ENCODE measurements at regions not wholly inside any gene's neighbourhood (a gene's known extent, or its start where the extent isn't known, plus 50 kb on each side); places are given as distances from the start of the nearest gene placed in this dataset.
A peak's percentile ranks its signal among the peaks of the same experiment; 100 is the strongest.
"Not testable (repeated sequence)": the region's sequence is repeated elsewhere in the genome, so short reads cannot be mapped to it uniquely, and the experiment has no call there.

DNA sequence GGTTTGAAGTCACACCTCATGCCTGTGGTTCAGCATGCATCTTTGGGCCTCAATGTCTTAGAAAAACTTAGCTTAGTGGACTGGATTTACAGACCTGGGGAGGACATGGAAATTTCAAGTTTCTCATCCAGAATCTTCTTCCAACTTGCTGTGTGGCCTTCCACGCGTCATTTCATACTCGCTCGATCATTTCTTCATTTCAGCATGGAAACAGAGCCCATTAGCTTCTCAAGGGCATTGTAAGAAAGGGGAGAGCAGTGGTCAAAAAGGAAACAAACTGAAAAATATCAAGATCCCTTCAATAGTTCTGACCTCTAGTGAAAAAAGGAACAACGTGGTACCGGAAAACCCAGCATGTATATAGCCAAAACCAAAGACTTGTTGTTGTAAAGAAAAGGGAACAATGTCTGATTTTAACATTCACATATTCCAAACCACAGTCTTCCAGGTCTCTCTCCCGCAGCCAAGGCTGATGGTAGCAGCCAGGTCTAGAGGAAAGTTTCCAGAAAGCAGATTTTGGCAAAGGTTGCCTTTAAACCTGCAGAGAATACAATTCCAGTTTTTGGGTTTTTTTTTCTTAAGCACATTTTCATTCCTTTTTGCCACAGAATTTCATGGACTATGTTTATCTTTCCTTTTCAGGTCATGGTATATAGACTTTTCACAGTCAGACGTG lies 97.0 kb upstream of the CDC42BPA start:
- no peak for DNase-seq

DNA sequence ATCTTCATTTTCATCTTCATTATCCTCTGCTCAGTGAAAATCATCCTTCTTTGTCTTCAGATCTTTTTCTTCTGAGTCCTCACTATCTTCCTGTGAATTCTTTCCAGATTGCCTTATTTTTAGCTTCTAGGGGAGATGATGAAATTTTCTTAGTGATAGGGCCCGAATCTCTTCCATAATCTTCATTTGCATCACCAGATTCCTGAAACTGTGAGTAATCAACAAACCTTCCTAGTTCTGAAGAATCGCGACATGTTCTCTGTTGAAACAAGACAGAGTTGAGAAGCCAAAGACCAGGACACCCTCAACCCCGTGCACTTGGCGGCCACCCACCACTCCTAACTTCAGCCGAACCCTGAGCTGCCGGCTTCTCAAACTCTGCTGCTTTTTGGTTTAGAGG lies 92.8 kb upstream of the CDC42BPA start:
- no peak for DNase-seq

DNA sequence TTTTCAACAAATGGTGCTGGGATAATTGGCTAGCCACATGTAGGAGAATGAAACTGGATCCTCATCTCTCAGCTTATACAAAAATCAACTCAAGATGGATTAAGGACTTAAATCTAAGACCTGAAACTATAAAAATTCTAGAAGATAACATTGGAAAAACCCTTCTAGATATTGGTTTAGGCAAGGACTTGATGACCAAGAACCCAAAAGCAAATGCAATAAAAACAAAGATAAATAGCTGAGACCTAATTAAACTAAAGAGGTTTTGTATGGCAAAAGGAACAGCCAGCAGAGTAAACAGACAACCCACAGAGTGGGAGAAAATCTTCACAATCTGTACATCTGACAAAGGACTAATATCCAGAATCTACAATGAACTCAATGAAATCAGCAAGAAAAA lies 88.0 kb upstream of the CDC42BPA start:
- not testable (repeated sequence) for DNase-seq

DNA sequence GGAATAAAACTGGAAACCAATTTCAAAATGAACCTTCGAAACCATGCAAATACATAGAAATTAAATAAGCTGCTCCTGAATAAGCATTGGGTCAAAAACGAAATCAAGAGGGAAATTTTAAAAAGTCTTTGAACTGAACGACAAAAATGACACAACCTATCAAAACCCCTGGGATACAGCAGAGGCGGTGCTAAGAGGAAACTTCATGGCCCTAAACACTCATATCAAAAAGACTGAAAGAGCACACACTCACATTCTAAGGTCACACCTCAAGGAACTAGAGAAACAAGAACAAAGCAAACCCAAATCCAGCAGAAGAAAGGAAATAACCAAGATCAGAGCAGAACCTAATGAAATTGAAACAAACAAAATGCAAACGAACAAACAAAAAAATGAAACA lies 85.2 kb upstream of the CDC42BPA start:
- no peak for DNase-seq

DNA sequence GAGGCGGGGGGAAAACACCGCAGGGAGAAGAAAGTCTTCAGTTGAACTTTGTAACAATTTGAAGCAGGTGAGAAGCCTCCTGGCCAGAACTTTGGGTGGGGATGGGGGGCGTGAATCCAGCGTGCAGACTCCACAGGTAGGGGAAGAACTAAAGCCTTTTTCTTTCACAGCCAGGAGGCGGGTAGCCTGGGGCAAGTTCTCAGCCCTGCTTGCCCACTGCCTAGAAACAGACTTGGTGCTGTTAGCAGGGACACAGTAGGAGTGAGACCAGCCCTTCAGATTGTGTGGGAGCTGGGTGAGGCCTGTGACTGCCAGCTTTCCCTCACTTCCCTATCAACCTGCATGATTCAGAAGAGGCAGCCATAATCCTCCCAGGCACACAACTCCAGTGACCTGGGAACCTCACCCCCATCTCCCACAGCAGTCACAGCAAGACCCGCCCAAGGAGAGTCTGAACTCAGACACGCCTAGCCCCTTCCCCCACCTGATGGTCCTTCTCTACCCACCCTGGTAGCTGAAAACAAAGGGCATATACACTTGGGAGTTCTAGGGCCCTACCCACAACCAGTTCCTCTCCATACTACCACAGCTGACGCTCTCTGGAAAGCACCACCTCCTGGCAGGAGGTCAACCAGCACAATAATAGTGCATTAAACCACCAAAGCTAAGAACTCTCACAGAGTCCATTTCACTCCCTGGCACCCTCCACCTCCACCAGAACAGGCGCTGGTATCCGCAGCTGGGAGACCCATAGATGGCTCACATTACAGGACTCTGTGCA lies 83.5 kb upstream of the CDC42BPA start:
- no peak for DNase-seq

DNA sequence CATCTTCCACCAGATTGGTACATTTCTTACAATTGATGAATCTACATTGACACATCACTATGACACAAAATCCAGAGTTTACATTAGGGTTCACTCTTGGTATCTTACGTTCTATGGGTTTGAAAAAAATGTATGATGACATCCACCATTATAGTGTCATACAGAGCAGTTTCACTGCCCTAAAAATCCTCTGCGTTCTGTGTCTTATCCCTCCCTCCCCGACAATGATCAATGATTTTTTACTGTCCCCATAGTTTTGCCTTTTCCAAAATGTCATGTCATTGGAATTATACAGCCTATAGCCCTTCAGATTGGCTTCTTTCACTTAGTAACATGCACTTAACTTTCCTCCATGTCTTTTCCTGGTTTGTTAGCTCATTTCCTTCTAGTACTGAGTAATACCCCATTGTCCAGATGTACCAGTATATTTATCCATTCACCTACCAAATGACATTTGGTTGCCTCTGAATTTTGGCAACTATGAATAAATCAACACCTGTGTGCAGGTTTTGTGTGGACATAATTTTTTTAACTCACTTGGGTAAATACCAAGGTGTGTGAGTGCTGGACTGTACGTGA lies 80.9 kb upstream of the CDC42BPA start:
- DNase-seq: no peak

DNA sequence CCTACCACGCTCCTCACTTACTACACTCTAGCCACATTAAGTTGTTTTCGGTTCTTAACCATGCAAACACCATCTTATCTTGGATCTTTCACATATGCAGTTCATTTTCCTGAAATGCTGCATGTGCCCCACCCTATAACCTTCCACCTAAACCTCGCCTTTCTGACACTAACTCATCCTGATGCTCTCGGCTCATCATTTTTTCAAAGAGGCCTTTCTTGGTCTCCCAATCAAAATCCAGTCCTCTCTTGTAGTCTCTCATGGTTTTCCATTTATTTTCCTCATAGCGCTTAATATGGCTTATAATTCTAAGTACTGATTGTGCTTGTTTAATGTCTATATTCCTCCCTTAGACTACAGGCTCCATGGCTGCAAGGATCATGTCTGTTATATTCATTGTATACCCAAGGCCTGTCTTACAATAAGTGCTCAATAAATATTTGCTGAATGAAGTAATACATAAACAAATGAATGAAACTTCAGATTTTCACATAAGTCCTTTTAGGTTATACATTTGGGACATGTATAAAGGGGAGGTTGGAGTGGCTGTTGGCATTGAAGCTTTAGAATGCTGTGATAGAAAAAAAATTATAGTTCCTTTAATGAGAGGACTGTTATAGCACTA lies 79.2 kb upstream of the CDC42BPA start:
- no peak for DNase-seq

DNA sequence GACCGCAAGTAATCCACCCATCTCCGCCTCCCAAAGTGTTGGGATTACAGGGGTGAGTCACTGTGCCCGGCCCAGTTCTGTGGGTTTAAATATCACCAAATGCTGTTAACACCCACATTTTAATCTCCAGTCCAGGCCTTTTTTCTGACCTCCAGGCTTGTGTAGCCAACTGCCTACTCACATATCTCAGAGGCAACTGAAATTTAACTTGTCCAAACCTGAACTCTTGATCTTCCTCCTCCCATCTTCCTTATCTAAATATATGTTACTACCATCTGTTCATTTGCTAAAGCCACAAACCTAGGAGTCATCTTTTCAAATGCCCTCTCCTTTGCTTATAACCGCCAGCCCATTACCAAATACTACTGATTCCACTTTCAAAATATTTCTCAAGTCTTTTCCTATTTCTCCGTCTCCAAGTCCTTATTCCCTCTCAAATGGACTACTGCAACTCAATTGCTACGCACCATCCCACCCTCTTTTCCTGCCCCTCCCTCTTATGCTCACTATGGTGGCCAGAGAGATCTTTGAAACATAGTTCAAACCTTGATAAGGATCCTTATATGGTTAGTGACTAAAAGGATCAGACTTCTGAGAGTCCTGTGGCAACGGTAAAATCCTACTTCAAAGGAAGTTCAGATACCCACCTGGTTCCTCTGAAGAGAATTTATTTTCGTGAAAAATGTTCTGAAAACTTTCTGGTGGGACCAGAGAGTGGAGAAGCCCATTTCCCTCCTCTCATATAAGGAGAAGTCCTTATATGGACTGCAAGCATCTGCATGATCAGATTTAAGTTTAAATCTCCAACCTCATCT lies 78.5 kb upstream of the CDC42BPA start:
- DNase-seq: no peak

DNA sequence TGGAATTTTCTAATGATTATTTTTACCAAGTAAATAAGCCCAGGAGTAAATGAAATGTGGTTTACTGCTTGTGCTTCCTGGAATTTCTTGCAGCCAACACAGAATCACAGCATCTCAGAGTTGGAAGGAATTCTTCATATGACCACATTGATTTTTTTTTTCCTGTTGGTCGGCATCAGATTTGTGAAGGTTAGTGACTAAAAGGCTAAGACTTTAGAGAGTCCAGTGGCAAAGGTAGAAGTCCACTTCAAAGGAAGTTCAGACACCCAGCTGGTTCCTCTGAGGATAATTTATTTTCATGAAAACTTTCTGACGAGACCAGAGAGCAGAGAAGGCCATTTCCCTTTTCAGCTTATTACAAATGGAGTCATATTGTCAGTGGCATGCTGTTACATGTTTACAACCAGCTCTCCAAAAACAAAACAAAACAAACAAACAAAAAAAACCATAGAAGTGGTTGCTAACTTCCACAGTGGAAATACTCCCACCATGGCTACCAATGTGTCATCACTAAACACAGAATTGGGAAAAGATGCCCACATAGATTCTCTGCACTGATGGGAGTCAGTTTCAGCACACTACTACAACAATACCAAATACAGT lies 77.2 kb upstream of the CDC42BPA start:
- no peak for DNase-seq

DNA sequence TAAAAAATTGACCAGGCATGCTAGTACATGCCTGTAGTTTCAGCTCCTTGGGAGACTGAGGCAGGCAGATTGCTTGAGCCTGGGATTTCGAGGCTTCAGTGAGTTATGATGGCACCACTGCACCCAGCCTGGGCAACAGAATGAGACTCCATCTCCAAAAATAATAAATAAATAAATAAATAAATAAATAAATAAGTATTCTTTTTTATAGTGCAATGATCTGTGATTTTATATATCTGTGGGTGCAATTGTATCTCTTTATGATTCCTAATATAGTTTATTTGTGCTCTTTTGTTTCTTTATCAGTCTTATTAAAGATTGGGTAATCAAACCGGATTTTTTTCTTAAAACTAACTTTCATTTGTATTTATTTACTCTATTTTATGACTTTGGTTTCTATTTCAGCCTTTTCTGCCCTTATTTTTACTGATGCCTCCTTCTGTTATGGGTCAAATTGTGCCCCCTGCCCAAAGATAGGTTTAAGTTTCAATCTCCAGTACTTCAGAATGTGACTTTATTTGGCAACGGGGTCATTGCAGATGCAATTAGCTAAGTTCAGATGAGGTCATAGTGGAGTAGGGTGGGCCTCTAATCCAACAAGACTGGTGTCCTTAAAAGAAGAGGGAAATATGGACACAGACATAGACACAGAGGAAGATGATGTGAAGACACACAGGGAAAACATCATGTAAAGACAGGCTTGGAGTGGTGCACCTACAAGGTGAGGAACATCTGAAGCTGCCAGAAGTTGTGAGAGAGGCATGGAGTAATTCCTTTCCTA lies 74.9 kb upstream of the CDC42BPA start:
- DNase-seq: no peak

DNA sequence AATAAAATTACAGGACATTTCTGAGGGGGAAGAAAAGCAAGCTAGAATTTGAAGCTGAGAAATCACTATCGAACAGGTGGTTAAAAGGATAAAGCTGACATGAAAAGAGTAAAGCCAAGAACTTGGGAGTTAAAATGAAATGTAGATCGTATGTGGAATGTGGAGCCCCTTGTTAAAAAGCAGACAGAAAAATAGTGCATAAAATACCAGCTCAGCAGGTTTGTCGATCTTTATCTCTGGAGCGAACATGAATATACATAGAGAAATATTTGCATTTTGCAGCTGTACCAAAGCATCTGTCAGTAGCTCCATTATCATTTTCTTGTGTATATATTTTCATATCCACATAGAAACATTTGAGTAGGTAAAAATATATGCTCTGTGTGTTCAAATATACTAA lies 73.6 kb upstream of the CDC42BPA start:
- no peak for DNase-seq

DNA sequence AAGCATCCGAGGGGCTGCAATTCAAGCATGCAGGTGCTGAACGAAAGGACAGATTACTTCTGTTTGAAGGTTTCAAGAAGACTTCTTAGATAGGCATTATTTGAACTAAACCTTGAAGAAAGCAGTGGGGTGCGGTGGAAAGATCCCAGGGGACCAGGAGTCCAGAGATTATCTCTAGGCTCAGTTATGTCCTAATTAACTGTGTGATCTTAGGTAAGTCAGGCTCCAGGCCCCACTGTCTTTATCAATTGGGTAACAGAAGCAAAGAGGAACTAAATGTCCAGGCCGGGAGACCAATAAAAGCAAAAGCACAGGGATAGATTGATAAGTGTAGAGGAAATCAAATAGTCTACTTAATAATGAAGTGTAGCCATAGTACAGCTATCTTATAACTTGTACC lies 72.9 kb upstream of the CDC42BPA start:
- DNase-seq: no peak

DNA sequence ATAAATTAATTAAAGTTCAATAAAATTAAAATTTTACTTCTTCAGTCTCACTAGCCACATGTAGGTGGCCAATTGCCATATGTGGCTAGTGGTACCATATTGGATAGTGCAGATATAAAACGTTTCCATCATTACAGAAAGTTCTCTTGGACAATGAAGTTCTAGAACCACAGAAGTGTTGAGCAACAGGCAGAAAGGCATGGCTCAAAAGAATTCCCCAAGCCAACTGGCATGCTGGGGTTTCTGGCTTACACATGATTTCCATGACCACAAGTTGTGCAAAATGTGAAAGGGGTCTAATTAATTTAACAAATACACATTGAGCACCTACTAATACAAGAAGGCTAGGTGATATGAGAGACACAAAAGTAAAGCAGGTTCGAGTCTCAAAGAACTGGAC lies 72.2 kb upstream of the CDC42BPA start:
- no peak for DNase-seq

DNA sequence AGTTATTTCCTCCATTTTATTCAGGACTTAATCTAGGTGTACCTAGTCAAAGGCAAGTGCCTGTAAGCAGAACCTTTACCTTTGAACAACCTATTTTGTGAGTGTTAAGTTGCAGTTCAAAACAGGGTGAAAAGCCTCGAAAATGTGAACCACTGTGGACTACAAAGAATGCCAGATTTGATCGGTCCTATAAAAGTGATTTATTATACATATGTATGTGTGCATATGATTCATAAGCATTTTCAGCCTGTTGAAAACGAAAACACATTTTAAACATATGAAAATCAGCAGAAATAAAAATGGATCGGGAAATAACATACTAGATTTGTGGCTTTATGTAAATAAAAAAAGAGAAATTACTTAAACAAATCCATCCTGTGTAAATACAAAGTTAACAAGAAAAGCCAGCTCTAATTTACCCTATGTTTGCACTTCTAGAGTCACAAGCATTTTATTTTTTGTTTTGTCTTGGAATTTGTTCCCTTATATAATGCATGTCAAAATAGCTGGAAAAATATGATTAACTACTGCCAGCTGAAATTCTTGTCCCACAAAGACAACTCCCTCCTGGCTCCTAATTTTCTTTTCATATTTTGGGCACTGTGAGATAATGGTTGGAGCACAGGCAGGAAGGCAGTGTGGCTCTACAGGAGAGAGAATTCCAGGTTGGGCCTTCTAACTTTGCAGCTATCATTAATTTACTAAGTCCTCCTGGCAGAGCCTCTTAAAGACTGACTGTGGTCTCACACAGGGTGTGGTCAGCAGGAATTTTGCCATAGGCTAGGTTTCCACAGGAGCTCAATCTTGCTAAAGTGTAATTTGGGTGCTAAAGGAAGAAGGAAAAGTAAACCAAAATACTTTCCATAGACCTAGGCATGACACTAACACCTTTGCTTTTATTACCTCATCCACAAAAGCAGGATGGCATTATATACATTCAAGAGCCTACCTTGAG lies 70.2 kb upstream of the CDC42BPA start:
- no peak for DNase-seq

DNA sequence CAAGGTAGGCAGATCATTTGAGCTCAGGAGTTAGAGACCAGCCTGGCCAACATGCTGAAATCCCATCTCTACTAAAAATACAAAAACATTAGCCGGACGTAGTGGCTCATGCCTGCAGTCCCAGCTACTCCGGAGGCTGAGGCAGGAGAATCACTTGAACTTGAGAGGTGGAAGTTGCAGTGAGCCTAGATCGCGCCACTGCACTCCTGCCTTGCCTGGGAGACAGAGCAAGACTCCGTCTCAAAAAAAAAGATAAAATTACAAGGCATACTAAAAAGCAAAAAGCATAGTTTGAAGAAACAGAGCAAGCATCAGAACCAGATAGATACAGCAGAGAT lies 61.2 kb upstream of the CDC42BPA start:
- no peak for DNase-seq

DNA sequence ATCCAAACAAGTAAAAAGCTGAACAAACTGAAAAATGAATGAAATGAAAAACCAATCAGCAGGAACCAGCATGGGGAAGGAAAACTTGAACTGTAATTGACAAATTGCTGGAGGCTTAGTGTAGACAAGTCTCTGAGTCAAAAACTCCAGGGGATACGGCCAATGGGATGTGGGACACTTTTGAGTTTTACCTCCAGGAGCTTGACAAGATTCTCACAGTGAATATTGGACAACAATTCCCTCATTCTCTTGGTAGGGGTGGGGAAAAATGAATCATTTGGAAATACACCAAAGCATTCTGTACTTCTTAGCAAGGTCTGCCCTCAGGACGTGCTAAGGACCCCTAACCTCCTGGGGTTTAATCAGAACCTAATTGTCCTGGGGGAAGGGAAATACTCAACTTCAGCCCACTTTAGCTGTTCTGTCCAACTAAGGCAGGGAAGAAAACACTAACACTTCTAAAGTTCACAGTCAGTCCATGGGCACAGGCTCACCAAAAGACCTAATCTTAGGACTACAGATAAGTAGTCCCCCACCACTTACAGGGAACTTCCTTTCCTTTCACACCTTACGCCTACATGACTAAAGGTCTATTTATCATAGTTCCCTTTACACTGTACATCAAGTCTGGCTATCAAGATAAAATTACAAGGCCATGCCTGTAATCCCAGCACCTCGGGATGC lies 60.7 kb upstream of the CDC42BPA start:
- DNase-seq: no peak

DNA sequence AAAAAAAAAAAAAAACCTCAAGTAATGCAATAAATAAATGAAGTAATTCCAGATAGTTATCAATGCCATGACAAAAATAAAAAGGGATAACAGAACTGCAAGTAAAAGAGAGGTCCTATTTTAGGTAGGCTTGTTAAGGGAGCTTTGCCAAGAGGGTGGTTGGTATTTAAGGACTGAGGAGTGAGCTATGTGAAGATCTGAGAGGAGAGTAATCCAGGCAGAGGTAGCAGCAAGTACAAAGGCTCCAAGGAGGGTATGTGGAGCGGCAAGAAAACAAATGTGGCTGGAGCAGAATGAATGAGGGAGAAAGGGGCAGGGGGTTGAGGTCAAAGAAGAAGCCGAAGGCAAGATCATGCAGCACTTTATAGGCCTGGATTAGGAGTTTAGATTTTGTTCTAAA lies 59.9 kb upstream of the CDC42BPA start:
- DNase-seq: no peak

DNA sequence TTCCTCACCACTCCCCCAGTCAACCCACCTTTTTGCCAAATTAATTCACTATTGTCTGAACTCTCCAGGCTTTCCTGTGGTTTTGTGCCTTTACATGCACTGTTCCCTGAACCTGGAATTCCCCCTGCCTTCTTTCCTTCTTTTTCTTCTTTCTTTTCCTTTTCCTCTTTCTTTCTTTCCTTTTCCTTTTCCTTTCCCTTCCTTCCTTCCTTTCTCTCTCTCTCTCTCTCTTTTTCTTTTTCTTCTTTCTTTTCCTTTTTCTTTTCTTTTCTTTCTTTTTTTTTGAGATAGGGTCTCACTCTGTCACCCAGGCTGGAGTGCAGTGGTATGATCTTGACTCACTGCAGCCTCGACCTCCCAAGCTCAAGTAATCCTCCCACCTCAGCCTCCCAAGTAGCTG lies 56.6 kb upstream of the CDC42BPA start:
- DNase-seq: no peak

DNA sequence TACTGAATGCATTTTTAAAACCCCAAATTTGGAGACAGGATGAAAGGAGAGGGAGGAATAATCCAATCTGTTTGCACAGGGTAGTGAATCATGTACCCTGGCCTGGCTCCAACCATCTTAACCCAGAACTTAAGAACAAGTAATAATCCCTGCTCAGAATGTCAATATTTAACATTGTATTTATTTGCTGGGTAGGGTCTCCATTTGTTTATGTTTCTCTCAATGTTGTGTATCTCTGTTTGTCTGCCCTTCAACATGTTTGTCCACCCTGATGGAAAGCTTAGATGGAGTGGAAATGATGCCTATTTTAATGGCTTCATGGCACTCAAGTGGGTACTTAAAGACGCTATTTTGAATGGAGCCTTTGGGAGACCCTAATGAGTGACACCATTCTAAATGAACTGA lies 54.4 kb upstream of the CDC42BPA start:
- peak; percentile 67 for DNase-seq

Measured in NCI-H748 treated with DMSO at 0.1 percent for 48 hours (cell line).